Fibroblast of skin of scalp (primary cell): ENCODE measurements at regions not wholly inside any gene's neighbourhood (a gene's known extent, or its start where the extent isn't known, plus 50 kb on each side); places are given as distances from the start of the nearest gene placed in this dataset.
A peak's percentile ranks its signal among the peaks of the same experiment; 100 is the strongest.
"Not testable (repeated sequence)": the region's sequence is repeated elsewhere in the genome, so short reads cannot be mapped to it uniquely, and the experiment has no call there.

Source experiments
- DNase-seq: peaks from one replicate; pipeline ENCODE4 v3.0.0-alpha.2; 2013

GRCh38 chr7:69042138-69042537 lies 556.1 kb upstream of the AUTS2 start:
- DNase-seq: no peak

GRCh38 chr7:69047151-69047754 lies 551.0 kb upstream of the AUTS2 start:
- DNase-seq: no peak

- DNase-seq: peak; percentile 9
Measured at GRCh38 chr7:69049326-69049725, 548.9 kb upstream of the AUTS2 start.

GRCh38 chr7:69052447-69052846 lies 545.8 kb upstream of the AUTS2 start:
- no peak for DNase-seq

GRCh38 chr7:69060516-69060915 lies 537.8 kb upstream of the AUTS2 start:
- no peak for DNase-seq

- peak; percentile 4 for DNase-seq
Measured at GRCh38 chr7:69062020-69062765, 536.1 kb upstream of the AUTS2 start.

- DNase-seq: peak; percentile 3
Measured at GRCh38 chr7:69067397-69067796, 530.9 kb upstream of the AUTS2 start.

GRCh38 chr7:69070476-69070875 lies 527.8 kb upstream of the AUTS2 start:
- DNase-seq: no peak

GRCh38 chr7:69076566-69076965 lies 521.7 kb upstream of the AUTS2 start:
- DNase-seq: no peak

GRCh38 chr7:69078997-69079769 lies 519.1 kb upstream of the AUTS2 start:
- no peak for DNase-seq

- not testable (repeated sequence) for DNase-seq
Measured at GRCh38 chr7:69087281-69087680, 511.0 kb upstream of the AUTS2 start.

GRCh38 chr7:69088185-69088584 lies 510.1 kb upstream of the AUTS2 start:
- no peak for DNase-seq

- DNase-seq: no peak
Measured at GRCh38 chr7:69090936-69091335, 507.3 kb upstream of the AUTS2 start.

- DNase-seq: no peak
Measured at GRCh38 chr7:69091521-69091920, 506.8 kb upstream of the AUTS2 start.

GRCh38 chr7:69095127-69095526 lies 503.1 kb upstream of the AUTS2 start:
- no peak for DNase-seq

- no peak for DNase-seq
Measured at GRCh38 chr7:69095649-69096048, 502.6 kb upstream of the AUTS2 start.

GRCh38 chr7:69104023-69104422 lies 494.3 kb upstream of the AUTS2 start:
- DNase-seq: no peak

- DNase-seq: no peak
Measured at GRCh38 chr7:69105092-69105491, 493.2 kb upstream of the AUTS2 start.

GRCh38 chr7:69105981-69106380 lies 492.3 kb upstream of the AUTS2 start:
- no peak for DNase-seq

- not testable (repeated sequence) for DNase-seq
Measured at GRCh38 chr7:69106449-69106848, 491.8 kb upstream of the AUTS2 start.

- DNase-seq: not testable (repeated sequence)
Measured at GRCh38 chr7:69106946-69107345, 491.3 kb upstream of the AUTS2 start.

GRCh38 chr7:69108097-69108496 lies 490.2 kb upstream of the AUTS2 start:
- no peak for DNase-seq

- DNase-seq: no peak
Measured at GRCh38 chr7:69109246-69109645, 489.0 kb upstream of the AUTS2 start.

- DNase-seq: no peak
Measured at GRCh38 chr7:69109879-69110278, 488.4 kb upstream of the AUTS2 start.
